SK-N-SH (cell line): ENCODE measurements at regions not wholly inside any gene's neighbourhood (a gene's known extent, or its start where the extent isn't known, plus 50 kb on each side); places are given as distances from the start of the nearest gene placed in this dataset.

Source experiments
- CTCF ChIA-PET: fragments of 300-600, 350-600 bp; formaldehyde crosslinking; extraction: SDS; loops from one replicate; lab custom pipeline; 2021; lab: Yijun Ruan, JAX
- POLR2A ChIA-PET: fragments of 350-600 bp; sonication (Branson Sonifier 250); formaldehyde crosslinking; extraction: SDS; loops from one replicate; lab custom pipeline; 2020; ENCODE audit warnings: antibody characterized with exemption, inconsistent platforms; lab: Yijun Ruan, JAX
- DNase-seq: peaks from one replicate; pipeline ENCODE4 v3.0.0; 2012
- H2AFZ ChIP-seq: fragments of 200-600 bp; sonication (generic); 2 replicates; pipeline ENCODE4 v1.8.1; 2016; ENCODE audit warnings: antibody characterized with exemption, mild to moderate bottlenecking, low read depth
- H3F3A ChIP-seq: fragments of 200-600 bp; sonication (generic); replicated peaks from 2 replicates; pipeline ENCODE3; 2016; ENCODE audit warnings: antibody characterized with exemption, mild to moderate bottlenecking; ENCODE audit not compliant: insufficient read depth
- H3K27ac ChIP-seq, 2 experiments: fragments of 200-500 bp in 1 of 2; fragments of 200-600 bp in 1 of 2; sonication (Bioruptor generic) in 1 of 2; sonication (generic), shearing (Covaris generic) in 1 of 2; 2 replicates each; pipeline versions ENCODE4 v1.5.1 to v1.6.1; 2014 to 2016; ENCODE audit warnings: low read depth in 2 of 2, inconsistent platforms in 1 of 2, low read length in 1 of 2, mild to moderate bottlenecking in 1 of 2, mixed read lengths in 1 of 2
- H3K27me3 ChIP-seq: fragments of 200-600 bp; sonication (generic), shearing (Covaris generic); 2 replicates; pipeline ENCODE4 v1.6.1; 2016; ENCODE audit warnings: mixed run types; ENCODE audit not compliant: insufficient read depth
- H3K36me3 ChIP-seq, 2 experiments: fragments of 200-500 bp in 1 of 2; fragments of 200-600 bp in 1 of 2; sonication (Bioruptor generic) in 1 of 2; sonication (generic) in 1 of 2; replicated peaks in 1 of 2; 2 replicates each; pipeline versions ENCODE3 to v1.5.1; 2014 to 2016; ENCODE audit warnings: low read length in 1 of 2, mild to moderate bottlenecking in 1 of 2; ENCODE audit not compliant: insufficient read depth in 2 of 2, control insufficient read depth in 1 of 2
- H3K4me1 ChIP-seq, 2 experiments: fragments of 200-500 bp in 1 of 2; fragments of 200-600 bp in 1 of 2; sonication (Bioruptor generic) in 1 of 2; sonication (generic), shearing (Covaris generic) in 1 of 2; 2 replicates each; pipeline versions ENCODE4 v1.5.1 to v1.6.1; 2014 to 2016; ENCODE audit warnings: low read depth in 1 of 2, low read length in 1 of 2, mixed run types in 1 of 2; ENCODE audit not compliant: insufficient read depth in 2 of 2, control insufficient read depth in 1 of 2
- H3K4me2 ChIP-seq: fragments of 200-600 bp; sonication (generic), shearing (Covaris generic); 2 replicates; pipeline ENCODE4 v1.6.1; 2017; ENCODE audit warnings: mixed run types
- H3K4me3 ChIP-seq, 2 experiments: fragments of 200-500 bp in 1 of 2; fragments of 200-600 bp in 1 of 2; sonication (Bioruptor generic) in 1 of 2; sonication (generic), shearing (Covaris generic) in 1 of 2; 2 replicates each; pipeline versions ENCODE4 v1.5.1 to v1.8.1; 2014 to 2016; ENCODE audit warnings: low read depth in 2 of 2, inconsistent platforms in 1 of 2, low read length in 1 of 2, mild to moderate bottlenecking in 1 of 2, mixed read lengths in 1 of 2, moderate library complexity in 1 of 2
- H3K79me2 ChIP-seq: fragments of 200-600 bp; sonication (generic); 2 replicates; pipeline ENCODE4 v1.8.1; 2017; ENCODE audit warnings: mild to moderate bottlenecking; ENCODE audit not compliant: insufficient read depth
- H3K9ac ChIP-seq: fragments of 200-600 bp; sonication (generic); 2 replicates; pipeline ENCODE4 v1.6.1; 2017; ENCODE audit warnings: mixed run types
- H3K9me2 ChIP-seq: fragments of 200-600 bp; sonication (generic); 2 replicates; pipeline ENCODE4 v1.6.1; 2017; ENCODE audit warnings: mixed run types
- H3K9me3 ChIP-seq: fragments of 200-600 bp; sonication (generic); 2 replicates; pipeline ENCODE4 v1.6.1; 2017; ENCODE audit warnings: mixed run types, mild to moderate bottlenecking, moderate library complexity
- H4K20me1 ChIP-seq: fragments of 200-600 bp; sonication (generic); 2 replicates; pipeline ENCODE4 v1.6.1; 2017; ENCODE audit warnings: mild to moderate bottlenecking, mixed run types; ENCODE audit not compliant: insufficient read depth
- CHD2 ChIP-seq: fragments of 150-350 bp; IDR thresholded peaks from 2 replicates; pipeline ENCODE4 v1.6.1; 2018; ENCODE audit warnings: low read length; ENCODE audit not compliant: partially characterized antibody
- EZH2phosphoT487 ChIP-seq: fragments of 200-600 bp; sonication (generic); IDR thresholded peaks from 2 replicates; pipeline ENCODE4 v1.6.1; 2017; ENCODE audit warnings: low read depth, mixed run types, mild to moderate bottlenecking, antibody characterized with exemption, moderate library complexity, borderline replicate concordance
- FOXM1 ChIP-seq: IDR thresholded peaks from 2 replicates; pipeline ENCODE4 v1.4.0; 2012; ENCODE audit warnings: low read depth, mild to moderate bottlenecking
- MEF2A ChIP-seq: IDR thresholded peaks from 2 replicates; pipeline ENCODE4 v1.4.0; 2012; ENCODE audit warnings: low read depth, borderline replicate concordance
- MXI1 ChIP-seq: IDR thresholded peaks from 2 replicates; pipeline ENCODE4 v1.6.1; 2012; ENCODE audit warnings: mild to moderate bottlenecking, low read depth, low read length, improper control_type of control experiment
- NFIC ChIP-seq: IDR thresholded peaks from 2 replicates; pipeline ENCODE4 v1.4.0; 2012; ENCODE audit warnings: borderline replicate concordance
- NRF1 ChIP-seq: IDR thresholded peaks from 2 replicates; pipeline ENCODE4 v1.6.1; 2012; ENCODE audit warnings: low read depth, mild to moderate bottlenecking, low read length
- POLR2AphosphoS5 ChIP-seq: IDR thresholded peaks from 2 replicates; pipeline ENCODE4 v1.6.1; 2012; ENCODE audit warnings: low read depth, low read length
- RAD21 ChIP-seq: IDR thresholded peaks from 2 replicates; pipeline ENCODE4 v1.6.1; 2012; ENCODE audit warnings: mild to moderate bottlenecking, low read length
- RFX5 ChIP-seq: IDR thresholded peaks from 2 replicates; pipeline ENCODE4 v1.6.1; 2012; ENCODE audit warnings: mild to moderate bottlenecking, improper control_type of control experiment, low read length
- SMC3 ChIP-seq: IDR thresholded peaks from 2 replicates; pipeline ENCODE4 v1.6.1; 2012; ENCODE audit warnings: low read depth, low read length, improper control_type of control experiment
- TCF12 ChIP-seq: IDR thresholded peaks from 2 replicates; pipeline ENCODE4 v1.4.0; 2012
- WGBS: methylation state at CpG from one replicate; pipeline ENCODE4 v1.1.6; 2017; ENCODE audit warnings: low lambda C conversion rate; 5-methylcytosine and 5-hydroxymethylcytosine counted together
- TF ChIP-seq, protein P1 (sequence below): fragments of 150-350 bp; IDR thresholded peaks from 2 replicates; pipeline ENCODE4 v1.6.1; 2017; ENCODE audit warnings: antibody characterized with exemption, low read length, low read depth, borderline replicate concordance
- TF ChIP-seq, protein P2 (sequence below): IDR thresholded peaks from 2 replicates; pipeline ENCODE4 v1.4.0; 2012; ENCODE audit warnings: low read depth, borderline replicate concordance
- TF ChIP-seq, protein P3 (sequence below): fragments of 150-350 bp; IDR thresholded peaks from 2 replicates; pipeline ENCODE4 v1.6.1; 2016; ENCODE audit warnings: mild to moderate bottlenecking, low read depth, low read length
- TF ChIP-seq, protein P4 (sequence below): IDR thresholded peaks from 2 replicates; pipeline ENCODE4 v1.4.0; 2012; ENCODE audit warnings: low read depth
- TF ChIP-seq, protein P5 (sequence below): IDR thresholded peaks from 2 replicates; pipeline ENCODE4 v1.4.0; 2012; ENCODE audit warnings: low read depth, borderline replicate concordance

DNA sequence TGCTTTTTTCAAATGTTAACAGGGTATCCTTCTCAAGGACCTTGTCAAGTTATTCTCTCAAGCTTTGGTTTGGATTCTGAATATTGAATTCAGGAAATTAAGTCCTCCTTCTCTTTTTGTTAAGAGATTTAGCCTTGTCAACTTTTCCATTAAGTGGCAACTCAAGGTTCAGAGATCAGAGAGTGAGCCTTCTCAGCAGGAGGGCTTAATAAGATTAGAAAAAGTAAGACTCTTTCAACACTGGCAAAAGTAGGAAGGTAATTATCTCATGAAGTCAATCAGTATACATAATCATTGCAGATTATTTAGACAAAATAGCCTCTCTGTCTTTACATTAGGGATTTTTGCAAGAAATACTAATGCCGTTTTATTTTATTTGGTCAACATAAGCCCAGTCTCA is 330.7 kb downstream of the KIF2B start (continued):
- no peak for TF ChIP-seq EZH2phosphoT487
- TF ChIP-seq, protein P1, sequence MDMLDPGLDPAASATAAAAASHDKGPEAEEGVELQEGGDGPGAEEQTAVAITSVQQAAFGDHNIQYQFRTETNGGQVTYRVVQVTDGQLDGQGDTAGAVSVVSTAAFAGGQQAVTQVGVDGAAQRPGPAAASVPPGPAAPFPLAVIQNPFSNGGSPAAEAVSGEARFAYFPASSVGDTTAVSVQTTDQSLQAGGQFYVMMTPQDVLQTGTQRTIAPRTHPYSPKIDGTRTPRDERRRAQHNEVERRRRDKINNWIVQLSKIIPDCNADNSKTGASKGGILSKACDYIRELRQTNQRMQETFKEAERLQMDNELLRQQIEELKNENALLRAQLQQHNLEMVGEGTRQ: no peak
- TF ChIP-seq, all 33 proteins: peak for 0

DNA sequence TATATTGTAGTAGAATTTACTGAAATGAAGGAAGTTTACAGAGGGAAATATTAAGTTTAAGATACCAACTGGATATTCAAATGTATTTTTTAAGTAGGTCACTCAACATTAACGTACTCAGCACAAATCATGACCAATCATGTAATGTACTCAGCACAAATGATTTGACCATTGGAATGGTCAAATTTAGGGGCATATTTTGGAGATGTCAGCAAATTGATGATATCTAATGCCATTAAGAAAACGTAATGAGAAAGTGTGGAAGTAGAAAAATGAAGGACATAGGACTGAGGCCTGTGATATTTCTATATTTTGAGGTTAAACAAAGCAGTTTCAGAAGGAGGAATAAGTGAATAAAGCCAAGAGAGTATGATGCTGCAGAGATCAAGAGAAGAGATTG is 334.8 kb downstream of the KIF2B start:
- Histone ChIP-seq H3F3A (no peaks in the 10 kb centered on the region), H3K4me3 (no peak overlapping the region), H3K27ac (no peak overlapping the region), H3K27me3 (no peaks in the 10 kb centered on the region), H3K4me2 (no peak overlapping the region), H3K4me1 (no peaks in the 10 kb centered on the region), H3K79me2 (no peaks in the 10 kb centered on the region), H4K20me1 (no peaks in the 10 kb centered on the region), H3K9me2 (0 out of 2 replicates have a peak, but pooled peaks cover 6% of the 10 kb centered on the region), H3K9ac (no peak overlapping the region), H3K9me3 (peaks cover 9% of the 10 kb centered on the region; the same call in 1 of the 2 replicates), H2AFZ (no peak overlapping the region), H3K36me3 (no peaks in the 10 kb centered on the region)
- ChIA-PET POLR2A (no interaction called here), CTCF (interaction anchor here (0.6 kb wide), 1 partner anchor 13 kb away, joined by 3 read pairs; no protein-coding TSS in a partner anchor)
- 10% methylated on average over 2 of the region's 2 CpGs for whole genome bisulfite sequencing
- TF ChIP-seq TCF12 (no peak), FOXM1 (no peak), CHD2 (no peak), POLR2AphosphoS5 (no peak), RFX5 (no peak), MEF2A (no peak), NRF1 (no peak), NFIC (no peak), SMC3 (no peak), MXI1 (no peak), RAD21 (no peak), EZH2phosphoT487 (no peak)
- TF ChIP-seq, protein P2, sequence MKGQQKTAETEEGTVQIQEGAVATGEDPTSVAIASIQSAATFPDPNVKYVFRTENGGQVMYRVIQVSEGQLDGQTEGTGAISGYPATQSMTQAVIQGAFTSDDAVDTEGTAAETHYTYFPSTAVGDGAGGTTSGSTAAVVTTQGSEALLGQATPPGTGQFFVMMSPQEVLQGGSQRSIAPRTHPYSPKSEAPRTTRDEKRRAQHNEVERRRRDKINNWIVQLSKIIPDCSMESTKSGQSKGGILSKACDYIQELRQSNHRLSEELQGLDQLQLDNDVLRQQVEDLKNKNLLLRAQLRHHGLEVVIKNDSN: no peak
- TF ChIP-seq, protein P3, sequence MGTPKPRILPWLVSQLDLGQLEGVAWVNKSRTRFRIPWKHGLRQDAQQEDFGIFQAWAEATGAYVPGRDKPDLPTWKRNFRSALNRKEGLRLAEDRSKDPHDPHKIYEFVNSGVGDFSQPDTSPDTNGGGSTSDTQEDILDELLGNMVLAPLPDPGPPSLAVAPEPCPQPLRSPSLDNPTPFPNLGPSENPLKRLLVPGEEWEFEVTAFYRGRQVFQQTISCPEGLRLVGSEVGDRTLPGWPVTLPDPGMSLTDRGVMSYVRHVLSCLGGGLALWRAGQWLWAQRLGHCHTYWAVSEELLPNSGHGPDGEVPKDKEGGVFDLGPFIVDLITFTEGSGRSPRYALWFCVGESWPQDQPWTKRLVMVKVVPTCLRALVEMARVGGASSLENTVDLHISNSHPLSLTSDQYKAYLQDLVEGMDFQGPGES: no peak
- TF ChIP-seq, protein P4, sequence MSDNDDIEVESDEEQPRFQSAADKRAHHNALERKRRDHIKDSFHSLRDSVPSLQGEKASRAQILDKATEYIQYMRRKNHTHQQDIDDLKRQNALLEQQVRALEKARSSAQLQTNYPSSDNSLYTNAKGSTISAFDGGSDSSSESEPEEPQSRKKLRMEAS: no peak
- TF ChIP-seq, protein P5, sequence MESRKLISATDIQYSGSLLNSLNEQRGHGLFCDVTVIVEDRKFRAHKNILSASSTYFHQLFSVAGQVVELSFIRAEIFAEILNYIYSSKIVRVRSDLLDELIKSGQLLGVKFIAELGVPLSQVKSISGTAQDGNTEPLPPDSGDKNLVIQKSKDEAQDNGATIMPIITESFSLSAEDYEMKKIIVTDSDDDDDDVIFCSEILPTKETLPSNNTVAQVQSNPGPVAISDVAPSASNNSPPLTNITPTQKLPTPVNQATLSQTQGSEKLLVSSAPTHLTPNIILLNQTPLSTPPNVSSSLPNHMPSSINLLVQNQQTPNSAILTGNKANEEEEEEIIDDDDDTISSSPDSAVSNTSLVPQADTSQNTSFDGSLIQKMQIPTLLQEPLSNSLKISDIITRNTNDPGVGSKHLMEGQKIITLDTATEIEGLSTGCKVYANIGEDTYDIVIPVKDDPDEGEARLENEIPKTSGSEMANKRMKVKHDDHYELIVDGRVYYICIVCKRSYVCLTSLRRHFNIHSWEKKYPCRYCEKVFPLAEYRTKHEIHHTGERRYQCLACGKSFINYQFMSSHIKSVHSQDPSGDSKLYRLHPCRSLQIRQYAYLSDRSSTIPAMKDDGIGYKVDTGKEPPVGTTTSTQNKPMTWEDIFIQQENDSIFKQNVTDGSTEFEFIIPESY: no peak
- DNase-seq: no peak
